GM21619 (cell line): ENCODE measurements at regions not wholly inside any gene's neighbourhood (a gene's known extent, or its start where the extent isn't known, plus 50 kb on each side); places are given as distances from the start of the nearest gene placed in this dataset.

Experiments
- ATAC-seq: cut with Tn5 transposase; IDR thresholded peaks from one replicate; pipeline ENCODE4 v1.9.1; 2021; ENCODE audit not compliant: unreplicated experiment

GRCh38 chr13:89916551-89916950, 1430.9 kb upstream of the MIR17HG start:
- ATAC-seq = no peak

GRCh38 chr13:89920461-89920860, 1427.0 kb upstream of the MIR17HG start:
- ATAC-seq = no peak

DNA sequence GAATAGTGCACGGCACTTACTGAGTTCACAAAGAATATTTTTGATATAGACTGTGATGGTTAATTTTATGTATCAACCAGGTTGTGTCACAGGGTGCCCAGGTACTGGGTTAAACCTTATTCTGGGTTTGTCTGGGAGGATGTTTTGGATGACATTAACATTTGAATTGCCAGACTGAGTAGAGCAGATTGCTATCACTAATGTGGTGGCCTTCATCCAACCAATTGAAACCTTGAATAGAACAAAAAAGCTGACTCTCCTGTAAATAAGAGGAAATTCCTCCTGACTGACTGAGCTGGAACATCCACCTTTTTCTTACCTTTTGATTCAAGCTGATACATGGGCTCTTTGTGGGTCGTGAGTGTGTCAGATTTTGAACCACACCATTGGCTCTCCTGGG, 1424.4 kb upstream of the MIR17HG start:
- no peak for ATAC-seq

DNA sequence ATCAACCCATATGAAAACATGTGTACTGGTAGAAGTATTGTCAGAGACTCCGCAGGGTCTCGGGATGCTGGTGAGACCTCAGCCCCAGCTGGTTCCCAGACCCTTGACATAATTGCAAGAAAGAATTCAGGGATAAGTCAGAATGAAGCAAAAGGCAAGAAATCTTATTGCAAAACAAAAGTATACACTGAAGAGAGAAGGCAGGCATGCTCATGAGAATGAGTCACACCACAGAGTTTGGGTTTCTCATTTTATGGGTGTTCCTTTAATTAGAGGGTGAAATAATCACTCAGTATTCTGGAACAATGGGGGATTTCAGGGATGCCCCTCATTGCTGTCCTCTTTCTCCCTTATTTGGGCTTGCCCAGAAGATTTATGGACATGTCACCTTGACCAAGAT, 1423.8 kb upstream of the MIR17HG start:
- ATAC-seq = no peak

- no peak for ATAC-seq
Measured at GRCh38 chr13:89925107-89925506, 1422.4 kb upstream of the MIR17HG start.

- no peak for ATAC-seq
Measured at GRCh38 chr13:89930861-89931260, 1416.6 kb upstream of the MIR17HG start.

- ATAC-seq = no peak
Measured at GRCh38 chr13:89932902-89933301, 1414.6 kb upstream of the MIR17HG start.

- no peak for ATAC-seq
Measured at GRCh38 chr13:89936256-89936655, 1411.2 kb upstream of the MIR17HG start.

- ATAC-seq = no peak
Measured at GRCh38 chr13:89937420-89937819, 1410.1 kb upstream of the MIR17HG start.

- no peak for ATAC-seq
Measured at GRCh38 chr13:89940383-89940782, 1407.1 kb upstream of the MIR17HG start.

- ATAC-seq = no peak
Measured at GRCh38 chr13:89943139-89943538, 1404.3 kb upstream of the MIR17HG start.

DNA sequence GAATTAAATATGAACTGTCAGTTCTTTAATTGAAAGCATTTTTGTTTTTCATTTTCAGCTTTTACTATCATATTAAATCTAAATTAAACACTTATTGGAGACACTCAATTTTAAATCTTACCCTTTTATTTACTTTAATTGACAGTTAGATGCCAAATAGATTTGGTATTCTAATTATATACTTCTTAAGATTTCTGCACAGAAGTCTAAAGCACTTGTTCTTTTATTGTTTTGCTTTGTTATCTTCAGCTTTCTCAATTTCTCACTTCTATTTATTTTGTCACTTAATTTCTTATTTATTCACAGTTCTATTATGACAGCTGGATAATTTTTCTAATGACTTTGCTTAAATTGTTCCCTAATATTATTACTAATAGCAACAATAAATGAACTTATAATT, 1397.3 kb upstream of the MIR17HG start:
- no peak for ATAC-seq

- ATAC-seq = no peak
Measured at GRCh38 chr13:89951341-89951740, 1396.1 kb upstream of the MIR17HG start.

DNA sequence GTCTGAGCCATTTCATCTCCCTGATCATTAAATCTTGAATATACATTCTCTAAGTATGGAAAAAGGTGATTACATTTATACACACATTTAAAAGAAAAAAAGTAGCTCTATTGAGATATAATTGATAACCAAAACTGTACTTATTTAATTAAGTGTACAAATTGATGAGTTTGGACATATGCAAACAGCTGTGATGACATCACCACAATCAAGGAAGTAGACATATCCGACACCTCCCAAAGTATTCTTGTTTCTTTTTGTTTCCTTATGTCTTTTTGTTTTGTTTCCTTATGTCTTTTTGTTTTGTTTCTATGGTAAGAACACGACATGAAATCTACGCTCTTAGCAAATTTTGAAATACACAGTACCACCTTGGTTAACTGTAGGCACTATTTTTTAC, 1393.9 kb upstream of the MIR17HG start:
- no peak for ATAC-seq

DNA sequence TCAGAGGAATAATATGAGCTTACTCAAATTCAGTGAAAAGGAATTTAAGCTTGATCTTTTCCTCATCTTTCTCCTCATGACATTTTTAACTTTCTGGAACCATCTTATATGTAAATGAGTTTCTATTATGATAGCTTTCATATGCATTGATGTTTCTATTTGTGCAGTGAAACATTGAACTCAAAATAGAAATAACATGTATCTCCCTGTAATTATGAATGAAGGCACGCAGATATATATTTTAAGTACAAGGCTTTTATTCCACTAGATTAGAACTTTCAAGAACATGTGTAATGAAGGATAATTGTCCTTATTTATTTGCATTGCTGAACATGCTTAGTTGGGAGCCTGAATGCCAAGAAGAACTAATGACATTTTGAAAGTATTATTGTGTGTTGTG, 1391.7 kb upstream of the MIR17HG start:
- no peak for ATAC-seq

DNA sequence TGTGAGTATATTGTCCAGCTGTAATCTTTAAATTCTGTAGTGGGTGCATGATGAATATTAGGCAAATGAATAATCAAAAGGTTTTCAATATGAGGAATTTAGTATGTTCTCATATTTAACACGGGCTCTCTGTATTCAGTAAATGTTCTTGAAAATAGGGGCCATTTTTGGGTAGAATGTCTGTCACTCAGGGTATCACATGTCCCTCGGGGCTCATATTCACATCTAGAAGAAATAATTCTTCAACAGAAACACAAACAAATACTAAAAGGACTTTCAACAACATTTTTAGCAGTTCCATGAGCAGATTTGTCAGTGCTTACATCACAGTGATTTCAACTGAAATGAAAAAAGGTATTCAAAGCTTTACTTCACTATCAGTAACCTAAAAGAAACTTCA, 1388.4 kb upstream of the MIR17HG start:
- no peak for ATAC-seq

GRCh38 chr13:89965252-89965651, 1382.2 kb upstream of the MIR17HG start:
- no peak for ATAC-seq

DNA sequence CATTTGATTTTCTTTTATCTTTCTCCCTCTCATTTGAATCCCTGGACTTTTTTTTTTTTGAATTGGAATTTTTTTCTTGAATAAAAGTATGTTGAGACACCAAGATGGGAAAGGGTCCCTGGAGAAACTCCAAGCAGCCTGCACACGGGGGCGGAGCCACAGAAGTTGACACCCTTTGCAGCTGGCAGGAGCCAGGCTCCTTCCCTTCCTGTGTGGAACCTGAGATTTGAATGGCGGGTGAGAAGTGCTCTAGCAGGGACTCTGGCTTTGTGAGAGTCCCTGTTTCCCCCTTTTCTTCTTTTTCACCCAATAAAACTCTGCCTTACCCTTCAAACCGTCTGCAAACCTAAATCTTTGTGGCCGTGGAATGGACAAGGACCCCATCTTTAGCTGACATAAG, 1381.0 kb upstream of the MIR17HG start:
- no peak for ATAC-seq

DNA sequence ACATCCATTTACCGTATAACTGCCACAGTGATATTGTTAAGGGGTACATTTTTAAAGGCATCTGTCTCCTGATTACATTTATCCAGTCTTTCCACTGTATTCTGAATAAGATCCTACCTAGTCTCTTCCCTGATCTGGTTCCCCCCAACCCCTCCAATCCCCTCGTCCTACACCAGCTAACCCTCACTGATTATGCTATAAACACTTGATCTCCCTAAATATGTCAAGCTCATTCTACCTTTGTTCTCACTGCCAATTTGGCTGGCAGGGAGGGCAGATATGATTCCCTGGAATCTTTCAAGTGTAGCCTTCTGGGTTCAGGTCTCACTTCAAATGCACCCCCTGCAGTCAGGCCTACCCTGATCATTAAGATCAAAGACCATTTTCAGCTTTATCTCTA, 1379.8 kb upstream of the MIR17HG start:
- no peak for ATAC-seq

DNA sequence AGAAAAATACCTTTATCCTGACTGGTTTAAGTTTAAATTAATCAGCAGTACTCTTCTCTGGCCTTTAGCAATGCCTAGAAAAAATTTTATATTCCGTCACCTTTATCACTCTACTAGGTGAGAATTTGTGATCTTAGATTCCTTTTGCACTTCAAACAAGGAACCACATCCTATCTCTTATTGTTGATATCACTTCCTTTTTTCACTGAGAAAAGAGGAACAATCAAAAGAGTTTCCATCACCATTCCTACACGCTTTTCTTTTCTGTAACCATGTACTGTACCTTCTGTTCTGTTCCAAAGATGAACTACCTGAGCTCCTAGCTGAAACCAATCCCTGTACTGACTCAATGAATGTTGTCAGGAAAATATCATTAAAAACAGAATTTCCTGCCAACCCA, 1379.0 kb upstream of the MIR17HG start:
- ATAC-seq = no peak

DNA sequence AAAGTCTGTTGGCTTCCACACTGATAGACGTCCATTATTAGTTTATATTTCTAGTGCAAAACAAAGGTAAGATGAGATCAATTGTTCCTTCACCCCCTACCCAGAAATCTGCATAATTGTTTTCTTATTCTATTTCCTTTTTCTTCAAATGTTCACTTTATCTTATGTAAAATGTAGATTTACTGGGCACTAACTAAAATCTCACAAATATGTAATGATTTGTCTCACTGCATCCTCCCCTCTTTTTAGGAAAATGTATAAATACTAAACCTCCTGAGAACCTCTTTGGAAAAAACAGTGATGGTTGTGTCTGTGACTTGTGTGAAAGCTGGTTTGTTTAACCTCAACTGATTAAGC, 1377.2 kb upstream of the MIR17HG start:
- no peak for ATAC-seq

GRCh38 chr13:89977203-89977602, 1370.3 kb upstream of the MIR17HG start:
- ATAC-seq = no peak

GRCh38 chr13:89980896-89981295, 1366.6 kb upstream of the MIR17HG start:
- ATAC-seq = no peak
